ENCODE measurements at regions not wholly inside any gene's neighbourhood (a gene's known extent, or its start where the extent isn't known, plus 50 kb on each side); places are given as distances from the start of the nearest gene placed in this dataset.

GRCh38 chrX:23511793-23512192 lies 155.5 kb upstream of the PRDX4 start:
- TF ChIP-seq ARNTL (CRISPR knock-in tag; IDR thresholded peaks at IDR 0.05; ENCODE audit: borderline replicate concordance, low read depth), result no peak
- no peak for TF ChIP-seq SNAI2 (CRISPR knock-in tag; IDR thresholded peaks at IDR 0.05)
- TF ChIP-seq, protein P1, sequence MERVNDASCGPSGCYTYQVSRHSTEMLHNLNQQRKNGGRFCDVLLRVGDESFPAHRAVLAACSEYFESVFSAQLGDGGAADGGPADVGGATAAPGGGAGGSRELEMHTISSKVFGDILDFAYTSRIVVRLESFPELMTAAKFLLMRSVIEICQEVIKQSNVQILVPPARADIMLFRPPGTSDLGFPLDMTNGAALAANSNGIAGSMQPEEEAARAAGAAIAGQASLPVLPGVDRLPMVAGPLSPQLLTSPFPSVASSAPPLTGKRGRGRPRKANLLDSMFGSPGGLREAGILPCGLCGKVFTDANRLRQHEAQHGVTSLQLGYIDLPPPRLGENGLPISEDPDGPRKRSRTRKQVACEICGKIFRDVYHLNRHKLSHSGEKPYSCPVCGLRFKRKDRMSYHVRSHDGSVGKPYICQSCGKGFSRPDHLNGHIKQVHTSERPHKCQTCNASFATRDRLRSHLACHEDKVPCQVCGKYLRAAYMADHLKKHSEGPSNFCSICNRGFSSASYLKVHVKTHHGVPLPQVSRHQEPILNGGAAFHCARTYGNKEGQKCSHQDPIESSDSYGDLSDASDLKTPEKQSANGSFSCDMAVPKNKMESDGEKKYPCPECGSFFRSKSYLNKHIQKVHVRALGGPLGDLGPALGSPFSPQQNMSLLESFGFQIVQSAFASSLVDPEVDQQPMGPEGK (CRISPR knock-in tag; IDR thresholded peaks at IDR 0.05; ENCODE audit: borderline replicate concordance), result no peak

Data from SK-N-SH treated with all-trans-retinoic acid at 6 μM for 48 hours (cell line).